SJSA1 (cell line): ENCODE measurements at regions not wholly inside any gene's neighbourhood (a gene's known extent, or its start where the extent isn't known, plus 50 kb on each side); places are given as distances from the start of the nearest gene placed in this dataset.

ENCODE experiments used
- DNase-seq, 2 experiments: peaks; one replicate each; pipeline ENCODE4 v3.0.0-alpha.2; 2015 to 2020; ENCODE audit warnings: low spot score in 2 of 2, low read depth in 1 of 2
- H3K27ac ChIP-seq: fragments of 250-450 bp; sonication (Bioruptor Pico); 2 replicates; pipeline ENCODE4 v1.5.1; 2020; ENCODE audit warnings: mild to moderate bottlenecking, moderate library complexity
- H3K27me3 ChIP-seq: fragments of 250-450 bp; sonication (Bioruptor Pico); replicated peaks from 2 replicates; pipeline ENCODE4 v1.5.1; 2020; ENCODE audit warnings: mild to moderate bottlenecking, moderate library complexity
- H3K36me3 ChIP-seq: fragments of 250-450 bp; sonication (Bioruptor Pico); 2 replicates; pipeline ENCODE4 v1.5.1; 2020; ENCODE audit warnings: mild to moderate bottlenecking
- H3K4me1 ChIP-seq: fragments of 250-450 bp; sonication (Bioruptor Pico); replicated peaks from 2 replicates; pipeline ENCODE4 v1.6.1; 2021; ENCODE audit warnings: mild to moderate bottlenecking
- H3K4me3 ChIP-seq: fragments of 250-450 bp; sonication (Bioruptor Pico); 2 replicates; pipeline ENCODE4 v1.5.1; 2020; ENCODE audit warnings: mild to moderate bottlenecking
- H3K9me3 ChIP-seq: fragments of 250-450 bp; sonication (Bioruptor Pico); replicated peaks from 2 replicates; pipeline ENCODE4 v1.5.1; 2020; ENCODE audit warnings: mild to moderate bottlenecking

DNA sequence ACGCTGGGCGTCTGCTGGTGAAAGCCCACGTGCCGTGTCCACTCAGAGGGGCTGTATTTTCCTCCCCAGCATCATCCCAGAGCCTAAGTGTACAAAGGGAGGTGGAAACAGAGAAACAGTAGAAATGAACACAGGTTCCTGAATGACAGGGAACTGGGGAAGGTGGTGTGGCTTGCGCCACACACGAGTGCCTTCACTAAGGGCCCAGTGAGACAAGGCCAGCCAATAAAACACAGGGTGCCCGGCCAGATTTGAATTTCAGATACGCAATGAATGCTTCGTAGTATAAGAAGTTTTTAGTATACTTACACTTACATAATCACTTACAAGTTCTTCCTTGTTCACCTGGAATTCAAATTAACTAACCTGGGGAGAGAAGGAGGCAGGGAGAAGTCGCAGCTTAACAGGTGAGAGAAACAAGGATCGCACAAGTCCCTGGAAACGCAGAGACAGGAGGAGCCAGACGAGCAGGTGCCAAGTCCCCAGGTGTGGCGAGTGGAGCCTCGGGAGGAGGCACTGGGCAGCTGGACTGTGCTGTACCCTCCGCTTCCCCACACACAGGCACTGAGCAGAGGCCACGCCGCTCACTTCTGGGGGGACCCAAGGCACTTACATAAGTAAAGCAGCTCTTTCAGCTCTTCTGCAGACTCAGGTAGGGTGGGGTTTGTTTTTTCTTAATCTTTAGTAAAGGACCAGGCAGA, 105.2 kb upstream of the MGMT start:
- Histone ChIP-seq H3K4me3 (no peak overlapping the region), H3K4me1 (no peaks in the 10 kb centered on the region), H3K36me3 (no peaks in the 10 kb centered on the region), H3K9me3 (peaks cover 5% of the 10 kb centered on the region; the same call in 1 of the 2 replicates), H3K27ac (no peak overlapping the region), H3K27me3 (no peaks in the 10 kb centered on the region)
- DNase-seq = no peak

GRCh38 chr10:129364949-129365348, 102.1 kb upstream of the MGMT start:
- H3K4me1 ChIP-seq = no peaks in the 10 kb centered on the region
- H3K4me3 ChIP-seq = no peak overlapping the region

GRCh38 chr10:129365767-129366402, 101.2 kb upstream of the MGMT start:
- H3K36me3 ChIP-seq = no peaks in the 10 kb centered on the region
- H3K4me3 ChIP-seq = no peak overlapping the region
- no peak overlapping the region for H3K27ac ChIP-seq
- DNase-seq = no peak
- H3K27me3 ChIP-seq = no peaks in the 10 kb centered on the region
- H3K9me3 ChIP-seq = no peaks in the 10 kb centered on the region
- H3K4me1 ChIP-seq = no peaks in the 10 kb centered on the region

More at GRCh38 chr10:129364949-129365348, 102.1 kb upstream of the MGMT start:
- Histone ChIP-seq H3K9me3 (0 out of 2 replicates have a peak, but pooled peaks cover 2% of the 10 kb centered on the region), H3K36me3 (no peaks in the 10 kb centered on the region), H3K27me3 (no peaks in the 10 kb centered on the region), H3K27ac (no peak overlapping the region)
- no peak for DNase-seq

DNA sequence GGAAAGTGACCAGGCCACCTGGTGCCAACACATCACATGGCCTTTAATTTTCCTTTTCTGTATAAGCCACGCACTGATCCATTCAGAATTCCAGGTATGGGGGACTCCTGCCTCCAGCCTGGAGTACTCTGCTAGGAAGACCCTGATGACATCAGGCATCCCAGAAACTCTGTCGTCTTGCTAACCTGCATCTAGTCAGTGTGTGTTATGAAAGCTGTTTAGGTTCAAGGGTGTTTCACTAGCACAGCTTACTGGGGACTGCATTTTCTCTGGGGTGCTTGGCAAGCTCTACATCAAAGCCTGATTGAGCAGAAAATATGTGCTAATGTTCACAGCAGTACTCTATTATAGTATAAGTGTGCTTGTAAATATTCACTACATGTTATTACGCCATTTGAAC, 100.6 kb upstream of the MGMT start:
- DNase-seq = no peak
- Histone ChIP-seq H3K9me3 (no peaks in the 10 kb centered on the region), H3K27ac (no peak overlapping the region), H3K4me1 (no peaks in the 10 kb centered on the region), H3K27me3 (no peaks in the 10 kb centered on the region), H3K36me3 (no peaks in the 10 kb centered on the region), H3K4me3 (no peak overlapping the region)

- DNase-seq = no peak
- Histone ChIP-seq H3K9me3 (0 out of 2 replicates have a peak, but pooled peaks cover 3% of the 10 kb centered on the region), H3K4me1 (no peaks in the 10 kb centered on the region), H3K27me3 (no peaks in the 10 kb centered on the region), H3K36me3 (no peaks in the 10 kb centered on the region), H3K27ac (no peak overlapping the region), H3K4me3 (no peak overlapping the region)
Measured at GRCh38 chr10:129369566-129369965, 97.5 kb upstream of the MGMT start.

- Histone ChIP-seq H3K4me3 (no peak overlapping the region), H3K27ac (no peak overlapping the region), H3K4me1 (no peaks in the 10 kb centered on the region), H3K27me3 (no peaks in the 10 kb centered on the region), H3K36me3 (no peaks in the 10 kb centered on the region), H3K9me3 (0 out of 2 replicates have a peak, but pooled peaks cover 3% of the 10 kb centered on the region)
- no peak for DNase-seq
Measured at GRCh38 chr10:129371541-129371940, 95.5 kb upstream of the MGMT start.

- Histone ChIP-seq H3K4me3 (no peak overlapping the region), H3K27ac (no peak overlapping the region), H3K4me1 (no peaks in the 10 kb centered on the region), H3K27me3 (no peaks in the 10 kb centered on the region), H3K9me3 (0 out of 2 replicates have a peak, but pooled peaks cover 3% of the 10 kb centered on the region), H3K36me3 (no peaks in the 10 kb centered on the region)
- no peak for DNase-seq
Measured at GRCh38 chr10:129372172-129372571, 94.9 kb upstream of the MGMT start.

DNA sequence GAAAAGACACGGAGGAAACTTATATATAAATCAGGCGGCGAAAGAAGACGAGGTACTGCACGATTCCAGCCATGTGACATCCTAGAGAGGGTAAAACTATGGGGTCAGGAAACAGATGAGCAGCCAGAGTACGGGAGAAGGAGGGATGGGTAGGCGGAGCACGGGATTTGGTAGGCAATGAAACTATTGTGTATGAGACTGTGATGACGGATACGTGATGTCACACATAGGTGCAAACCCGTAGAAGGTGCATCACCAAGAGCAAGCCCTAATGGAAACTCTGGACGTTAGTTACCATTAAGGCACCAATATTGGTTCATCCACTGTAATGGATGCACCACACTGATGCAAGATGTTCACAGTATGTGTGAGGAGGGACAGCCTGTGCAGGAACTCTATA, 93.8 kb upstream of the MGMT start:
- Histone ChIP-seq H3K27ac (no peak overlapping the region), H3K4me1 (no peaks in the 10 kb centered on the region), H3K36me3 (no peaks in the 10 kb centered on the region), H3K27me3 (no peaks in the 10 kb centered on the region), H3K9me3 (0 out of 2 replicates have a peak, but pooled peaks cover 3% of the 10 kb centered on the region), H3K4me3 (no peak overlapping the region)
- DNase-seq = no peak

DNA sequence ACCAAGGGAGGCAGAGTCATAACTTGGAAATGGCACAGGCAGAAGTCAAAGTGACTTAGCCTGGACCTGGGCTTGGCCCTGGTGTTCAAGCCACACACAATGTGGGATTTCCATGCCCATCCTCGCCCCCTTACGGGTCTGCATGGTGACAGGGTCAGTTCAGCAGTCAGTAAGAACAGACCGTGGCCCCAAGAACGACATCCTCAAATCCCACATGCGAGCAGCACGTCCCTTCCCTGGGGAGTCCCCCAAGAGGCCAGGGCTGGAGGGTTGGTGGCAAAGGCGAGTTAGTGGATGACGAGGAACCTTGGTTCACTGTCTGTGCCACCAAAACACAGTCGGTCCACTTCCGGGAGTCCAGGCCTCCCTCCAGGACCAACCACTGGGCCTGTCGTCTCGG, 93.3 kb upstream of the MGMT start:
- no peaks in the 10 kb centered on the region for H3K4me1 ChIP-seq
- H3K9me3 ChIP-seq = 0 out of 2 replicates have a peak, but pooled peaks cover 3% of the 10 kb centered on the region
- H3K4me3 ChIP-seq = no peak overlapping the region
- no peaks in the 10 kb centered on the region for H3K27me3 ChIP-seq
- no peak overlapping the region for H3K27ac ChIP-seq
- no peak for DNase-seq
- H3K36me3 ChIP-seq = no peaks in the 10 kb centered on the region

DNA sequence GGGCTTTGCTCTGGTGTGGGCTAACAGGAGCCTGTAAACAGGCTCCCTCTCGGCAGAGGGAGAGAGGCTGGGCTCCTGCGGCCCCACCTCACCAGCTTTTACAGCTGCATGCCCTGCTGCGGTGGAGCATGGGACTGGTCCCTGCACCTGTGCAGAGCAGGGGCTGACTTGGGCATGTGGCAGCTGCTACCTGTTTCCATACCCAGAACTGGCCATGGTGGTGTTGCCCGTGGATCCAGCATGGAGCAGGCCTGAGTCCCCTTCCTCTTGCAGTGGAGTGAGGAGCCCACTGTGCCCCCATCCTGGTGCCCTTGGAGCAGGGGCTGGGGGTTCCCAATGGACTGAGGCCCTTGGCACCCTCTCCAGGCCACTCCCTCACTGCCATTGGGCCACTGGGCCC, 91.9 kb upstream of the MGMT start:
- Histone ChIP-seq H3K36me3 (no peaks in the 10 kb centered on the region), H3K27me3 (no peaks in the 10 kb centered on the region), H3K27ac (no peak overlapping the region), H3K4me3 (no peak overlapping the region), H3K9me3 (0 out of 2 replicates have a peak, but pooled peaks cover 4% of the 10 kb centered on the region), H3K4me1 (no peaks in the 10 kb centered on the region)
- no peak for DNase-seq

DNA sequence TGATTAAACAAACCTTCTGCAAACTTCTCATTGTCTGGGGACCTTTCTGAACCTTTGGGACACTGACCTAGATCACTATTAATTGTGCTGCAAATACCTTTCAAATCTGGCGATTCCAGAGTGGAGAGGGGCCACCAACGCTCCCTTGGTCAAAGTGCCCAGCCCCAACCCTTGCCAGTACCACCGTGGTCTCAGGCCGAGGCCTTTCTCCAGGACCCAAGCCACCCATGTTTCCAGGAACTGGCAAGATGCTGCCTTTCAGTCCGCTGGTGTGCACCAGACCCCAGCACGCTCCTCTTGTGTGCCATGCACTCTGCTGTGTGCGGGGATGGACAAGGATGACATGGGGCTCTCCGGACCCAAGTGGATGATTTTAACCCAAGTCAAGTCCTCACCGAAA, 91.1 kb upstream of the MGMT start:
- Histone ChIP-seq H3K27ac (no peak overlapping the region), H3K9me3 (0 out of 2 replicates have a peak, but pooled peaks cover 5% of the 10 kb centered on the region), H3K4me3 (no peak overlapping the region), H3K36me3 (no peaks in the 10 kb centered on the region), H3K4me1 (no peaks in the 10 kb centered on the region), H3K27me3 (no peaks in the 10 kb centered on the region)
- DNase-seq = no peak

DNA sequence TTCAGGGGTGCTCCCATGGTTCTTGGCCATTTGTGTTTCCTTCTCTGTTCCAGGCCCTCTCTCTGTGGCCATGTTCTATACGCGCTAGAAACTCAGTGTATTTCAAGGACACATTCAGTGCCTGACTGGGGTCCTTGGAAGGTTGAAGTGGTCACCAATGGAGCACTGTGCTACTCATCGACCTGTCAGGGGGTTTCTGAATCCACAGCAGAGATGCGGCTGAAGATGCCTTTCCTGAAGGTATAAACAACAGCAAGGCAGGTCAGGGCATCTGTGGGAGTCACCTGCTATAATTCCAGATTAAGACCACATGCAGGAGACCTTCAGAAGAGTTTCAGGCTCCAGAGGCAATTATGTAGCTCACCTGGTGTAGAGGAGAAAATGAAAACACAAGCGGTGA, 86.8 kb upstream of the MGMT start:
- Histone ChIP-seq H3K4me1 (no peaks in the 10 kb centered on the region), H3K27ac (no peak overlapping the region), H3K4me3 (no peak overlapping the region), H3K36me3 (no peaks in the 10 kb centered on the region), H3K27me3 (no peaks in the 10 kb centered on the region), H3K9me3 (0 out of 2 replicates have a peak, but pooled peaks cover 2% of the 10 kb centered on the region)
- no peak for DNase-seq

GRCh38 chr10:129381741-129382140, 85.3 kb upstream of the MGMT start:
- DNase-seq = no peak
- no peaks in the 10 kb centered on the region for H3K27me3 ChIP-seq
- no peak overlapping the region for H3K27ac ChIP-seq
- peaks cover 2% of the 10 kb centered on the region; the same call in 1 of the 2 replicates for H3K9me3 ChIP-seq
- H3K4me1 ChIP-seq = no peaks in the 10 kb centered on the region
- H3K4me3 ChIP-seq = no peak overlapping the region
- H3K36me3 ChIP-seq = no peaks in the 10 kb centered on the region

- no peaks in the 10 kb centered on the region for H3K4me1 ChIP-seq
- peaks cover 2% of the 10 kb centered on the region; the same call in 1 of the 2 replicates for H3K9me3 ChIP-seq
- DNase-seq = no peak
- H3K27ac ChIP-seq = no peak overlapping the region
- H3K36me3 ChIP-seq = no peaks in the 10 kb centered on the region
- H3K27me3 ChIP-seq = no peaks in the 10 kb centered on the region
- no peak overlapping the region for H3K4me3 ChIP-seq
Measured at GRCh38 chr10:129382401-129382800, 84.6 kb upstream of the MGMT start.
